ENCODE measurements at regions not wholly inside any gene's neighbourhood (a gene's known extent, or its start where the extent isn't known, plus 50 kb on each side); places are given as distances from the start of the nearest gene placed in this dataset.

DNA sequence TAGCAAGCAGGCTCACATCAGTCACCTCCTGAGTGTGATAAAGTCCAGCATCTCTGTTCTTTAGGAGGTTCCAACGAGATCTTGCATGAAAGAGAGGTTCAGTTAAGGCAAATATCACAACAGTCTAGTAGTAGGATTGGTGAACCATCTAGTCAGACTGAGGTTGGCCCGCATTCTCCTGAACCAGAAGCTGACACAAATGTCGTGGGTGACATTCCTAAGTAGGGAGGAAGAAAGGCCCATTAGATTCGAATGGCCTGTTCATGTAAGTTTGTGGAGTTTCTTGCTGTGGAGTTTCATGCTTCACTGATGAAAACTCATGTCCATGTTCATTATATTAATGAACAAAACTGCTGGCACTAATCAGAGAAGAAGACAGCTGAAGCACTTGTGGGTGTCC is 66.7 kb upstream of the XCR1 start:
- H3K27me3 ChIP-seq (ENCODE audit: insufficient read depth, low read depth, severe bottlenecking): peaks cover 82% of the 10 kb centered on the region
- DNase-seq: no peak
- TF ChIP-seq, protein P1, sequence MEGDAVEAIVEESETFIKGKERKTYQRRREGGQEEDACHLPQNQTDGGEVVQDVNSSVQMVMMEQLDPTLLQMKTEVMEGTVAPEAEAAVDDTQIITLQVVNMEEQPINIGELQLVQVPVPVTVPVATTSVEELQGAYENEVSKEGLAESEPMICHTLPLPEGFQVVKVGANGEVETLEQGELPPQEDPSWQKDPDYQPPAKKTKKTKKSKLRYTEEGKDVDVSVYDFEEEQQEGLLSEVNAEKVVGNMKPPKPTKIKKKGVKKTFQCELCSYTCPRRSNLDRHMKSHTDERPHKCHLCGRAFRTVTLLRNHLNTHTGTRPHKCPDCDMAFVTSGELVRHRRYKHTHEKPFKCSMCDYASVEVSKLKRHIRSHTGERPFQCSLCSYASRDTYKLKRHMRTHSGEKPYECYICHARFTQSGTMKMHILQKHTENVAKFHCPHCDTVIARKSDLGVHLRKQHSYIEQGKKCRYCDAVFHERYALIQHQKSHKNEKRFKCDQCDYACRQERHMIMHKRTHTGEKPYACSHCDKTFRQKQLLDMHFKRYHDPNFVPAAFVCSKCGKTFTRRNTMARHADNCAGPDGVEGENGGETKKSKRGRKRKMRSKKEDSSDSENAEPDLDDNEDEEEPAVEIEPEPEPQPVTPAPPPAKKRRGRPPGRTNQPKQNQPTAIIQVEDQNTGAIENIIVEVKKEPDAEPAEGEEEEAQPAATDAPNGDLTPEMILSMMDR (IDR thresholded peaks at IDR 0.05; ENCODE audit: low read depth, low read length): no peak
- H3K27ac ChIP-seq: no peak overlapping the region
- no peak overlapping the region for H3K4me3 ChIP-seq (ENCODE audit: low read depth, low read length)
- H3K9me3 ChIP-seq (ENCODE audit: severe bottlenecking): no peaks in the 10 kb centered on the region
- no peaks in the 10 kb centered on the region for H3K36me3 ChIP-seq

DNA sequence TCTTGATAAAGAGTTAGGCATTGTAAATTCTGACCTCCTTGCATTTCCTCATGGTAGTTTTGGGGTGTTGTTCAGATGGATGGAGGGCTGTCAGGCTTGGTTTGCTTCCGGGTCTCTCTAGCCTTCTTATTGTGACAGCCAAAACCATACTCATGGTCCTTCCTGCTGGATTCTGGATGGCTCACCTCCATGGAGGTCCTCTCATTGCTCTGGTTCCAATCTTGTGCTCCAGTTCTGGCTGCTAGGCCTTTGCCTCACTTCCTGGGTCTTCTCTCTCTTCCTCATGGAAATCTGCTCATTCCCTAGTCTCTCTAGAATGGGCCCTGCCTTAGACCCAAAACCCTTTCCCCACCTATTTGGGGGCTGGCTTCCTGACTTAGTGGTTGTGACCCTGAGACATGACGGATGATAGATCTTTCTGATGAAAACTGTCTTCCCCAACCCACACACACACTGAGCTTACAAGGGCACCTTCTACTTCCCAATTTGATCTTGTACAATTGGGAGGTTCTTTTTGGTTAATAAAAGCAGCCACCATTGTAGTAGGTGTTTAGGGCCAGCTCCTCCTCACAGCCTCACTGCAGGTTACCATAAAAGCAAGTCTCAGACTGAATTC is 66.2 kb upstream of the XCR1 start:
- Histone ChIP-seq H3K27me3 (ENCODE audit: insufficient read depth, low read depth, severe bottlenecking) (peaks cover 76% of the 10 kb centered on the region), H3K36me3 (no peaks in the 10 kb centered on the region), H3K9me3 (ENCODE audit: severe bottlenecking) (no peaks in the 10 kb centered on the region), H3K27ac (no peak overlapping the region), H3K4me3 (ENCODE audit: low read depth, low read length) (no peak overlapping the region)
- TF ChIP-seq, protein P1 (IDR thresholded peaks at IDR 0.05; ENCODE audit: low read depth, low read length): no peak
- DNase-seq: no peak

DNA sequence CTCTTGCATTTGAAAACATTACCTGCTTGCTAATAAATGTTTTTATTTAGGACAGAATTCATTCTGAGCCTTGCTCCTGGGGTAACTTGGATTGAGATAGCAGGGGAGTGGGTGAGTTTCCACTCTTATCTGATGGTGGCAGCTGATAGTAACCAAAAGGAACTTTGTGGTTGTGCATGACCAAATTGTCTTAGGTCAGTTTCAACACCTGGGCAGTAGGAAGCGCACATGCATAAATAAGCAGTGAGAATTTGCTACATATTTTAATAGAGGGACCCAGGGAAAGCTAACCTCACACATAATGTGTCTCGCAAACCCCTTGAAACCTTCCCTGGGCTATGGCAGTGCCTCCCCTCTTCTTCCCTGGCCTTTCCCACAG is 65.4 kb upstream of the XCR1 start:
- no peak for DNase-seq

DNA sequence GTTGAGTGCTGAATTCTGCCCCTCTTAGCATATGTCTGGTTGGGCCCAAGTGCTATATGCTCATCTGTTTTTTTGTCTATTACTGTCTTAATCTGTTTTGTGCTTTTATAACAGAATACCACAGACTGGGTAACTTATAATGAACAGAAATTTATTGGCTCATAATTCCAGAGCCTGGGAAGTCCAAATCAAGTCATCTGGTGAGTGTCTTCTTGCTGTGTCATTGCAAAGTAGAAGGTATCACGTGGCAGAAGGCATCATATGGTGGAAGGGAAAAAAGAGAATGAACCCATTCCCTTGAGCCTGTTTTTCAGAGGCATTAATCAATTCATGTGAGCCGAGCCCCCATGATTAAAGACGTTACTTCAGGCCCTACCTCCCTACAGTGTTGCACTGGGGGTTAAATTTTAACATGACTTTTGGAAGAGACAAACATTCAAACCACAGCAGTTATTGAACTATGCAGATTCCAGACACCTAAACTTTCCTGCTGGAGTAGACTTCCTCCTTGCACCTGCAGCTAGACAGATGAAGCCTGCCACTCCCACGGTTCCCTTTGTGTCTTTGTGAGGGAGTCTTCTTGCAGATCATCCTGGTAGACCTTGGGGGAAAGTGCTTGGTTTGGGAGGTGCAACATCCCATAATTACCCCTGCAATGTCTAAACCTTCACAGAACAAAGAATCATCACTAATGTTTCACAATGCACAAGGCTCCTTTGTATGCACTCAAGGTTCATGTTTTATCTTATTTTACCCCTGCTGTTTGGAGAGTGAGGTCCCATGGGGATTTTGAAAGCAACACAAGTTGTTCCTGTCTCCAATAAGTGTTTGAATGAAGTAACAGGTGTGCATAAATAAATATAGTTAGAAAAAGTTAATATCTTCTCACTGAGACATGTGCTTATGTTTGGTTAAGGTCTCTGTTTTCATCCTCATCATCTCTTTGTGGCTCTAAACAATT is 64.7 kb upstream of the XCR1 start:
- H3K9me3 ChIP-seq (ENCODE audit: severe bottlenecking): no peaks in the 10 kb centered on the region
- H3K27me3 ChIP-seq (ENCODE audit: insufficient read depth, low read depth, severe bottlenecking): peaks cover 76% of the 10 kb centered on the region
- DNase-seq: no peak
- H3K4me3 ChIP-seq (ENCODE audit: low read depth, low read length): no peak overlapping the region
- TF ChIP-seq, protein P1 (IDR thresholded peaks at IDR 0.05; ENCODE audit: low read depth, low read length): no peak
- H3K27ac ChIP-seq: no peak overlapping the region
- no peaks in the 10 kb centered on the region for H3K36me3 ChIP-seq

More for the DNA sequence above, 65.4 kb upstream of the XCR1 start:
- no peak overlapping the region for H3K27ac ChIP-seq
- H3K36me3 ChIP-seq: no peaks in the 10 kb centered on the region
- H3K9me3 ChIP-seq (ENCODE audit: severe bottlenecking): no peaks in the 10 kb centered on the region
- H3K27me3 ChIP-seq (ENCODE audit: insufficient read depth, low read depth, severe bottlenecking): peaks cover 74% of the 10 kb centered on the region
- H3K4me3 ChIP-seq (ENCODE audit: low read depth, low read length): no peak overlapping the region
- TF ChIP-seq, protein P1 (IDR thresholded peaks at IDR 0.05; ENCODE audit: low read depth, low read length): no peak

DNA sequence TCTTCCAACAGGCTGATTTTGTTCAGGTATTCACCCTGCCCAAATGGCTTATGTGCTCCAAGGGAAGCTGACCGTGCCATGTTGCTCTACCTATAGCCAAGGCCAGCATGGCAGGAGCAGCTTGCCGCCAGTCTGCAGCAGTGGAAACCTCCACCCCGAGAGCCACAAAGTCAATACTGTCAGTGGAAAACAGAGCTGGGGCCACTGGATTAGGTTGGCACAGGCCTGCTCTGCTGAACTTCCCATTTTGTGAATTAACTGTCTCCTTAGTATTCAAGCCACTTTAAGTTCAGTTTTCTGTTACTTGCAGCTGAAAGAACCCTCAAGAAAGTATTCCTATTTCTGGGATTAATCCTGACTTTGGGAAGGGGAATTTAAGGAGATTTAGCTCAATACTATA is 63.8 kb upstream of the XCR1 start:
- Histone ChIP-seq H3K27ac (no peak overlapping the region), H3K36me3 (no peaks in the 10 kb centered on the region), H3K27me3 (ENCODE audit: insufficient read depth, low read depth, severe bottlenecking) (peaks cover 71% of the 10 kb centered on the region)

More for the DNA sequence above, 63.8 kb upstream of the XCR1 start:
- Histone ChIP-seq H3K4me3 (ENCODE audit: low read depth, low read length) (no peak overlapping the region), H3K9me3 (ENCODE audit: severe bottlenecking) (no peaks in the 10 kb centered on the region)
- TF ChIP-seq, protein P1 (IDR thresholded peaks at IDR 0.05; ENCODE audit: low read depth, low read length): no peak
- DNase-seq: no peak

All from WERI-Rb-1 (cell line).